Uterus (tissue), 3 donors: ENCODE measurements at regions not wholly inside any gene's neighbourhood (a gene's known extent, or its start where the extent isn't known, plus 50 kb on each side); places are given as distances from the start of the nearest gene placed in this dataset.

Experiments
- DNase-seq, 2 donors: peaks; one replicate each; pipeline ENCODE4 v3.0.0-alpha.2; 2019 to 2020
- H3K27ac ChIP-seq, 2 donors: fragments of 200-600 bp; sonication (generic); 1 replicate in 1 of 2; 2 replicates in 1 of 2; pipeline ENCODE4 v1.5.1; 2016 to 2018
- H3K27me3 ChIP-seq, 2 donors: fragments of 200-600 bp; sonication (generic); one replicate each; pipeline ENCODE4 v1.5.1; 2018 to 2019; ENCODE audit warnings: control low read depth in 1 of 2
- H3K36me3 ChIP-seq, 2 donors: fragments of 200-600 bp; sonication (generic); one replicate each; pipeline ENCODE4 v1.5.1; 2019; ENCODE audit warnings: control low read depth in 1 of 2
- H3K4me1 ChIP-seq, 2 donors: fragments of 200-600 bp; sonication (generic); one replicate each; pipeline ENCODE4 v1.5.1; 2018 to 2019; ENCODE audit warnings: control low read depth in 1 of 2
- H3K4me3 ChIP-seq, 2 donors: fragments of 200-600 bp; sonication (generic); 1 replicate in 1 of 2; 2 replicates in 1 of 2; pipeline ENCODE4 v1.5.1; 2018 to 2019; ENCODE audit warnings: mild to moderate bottlenecking in 1 of 2
- H3K9me3 ChIP-seq, 2 donors: fragments of 200-600 bp; sonication (generic); one replicate each; pipeline ENCODE4 v1.5.1; 2019; ENCODE audit warnings: control low read depth in 1 of 2
- CTCF ChIP-seq, 4 experiments: fragments of 200-600 bp in 2 of 4; fragments of 450-650 bp in 2 of 4; sonication (generic) in 2 of 4; IDR thresholded peaks; one replicate each; pipeline ENCODE4 v1.5.1; 2016 to 2019; ENCODE audit warnings: antibody characterized with exemption in 4 of 4, mild to moderate bottlenecking in 2 of 4, moderate library complexity in 1 of 4
- POLR2A ChIP-seq, 2 donors: fragments of 450-650 bp; IDR thresholded peaks; one replicate each; pipeline ENCODE4 v1.6.1; 2016; ENCODE audit warnings: antibody characterized with exemption in 2 of 2, mild to moderate bottlenecking in 1 of 2, moderate library complexity in 1 of 2
- intact Hi-C: fragments of 100-400 bp; cut with DNase I; formaldehyde crosslinking; loops from one replicate; pipeline ENCODE4 v1.15.1; 2023; ENCODE audit warnings: low total_unique reads
- donor health status: DM: yes; HTN: yes; CAD: no.

GRCh38 chr11:13207270-13207664 lies 70.3 kb upstream of the BMAL1 start:
- intact Hi-C loops, result no loop called here
- Histone ChIP-seq H3K36me3 (no peaks in the 10 kb centered on the region), H3K27ac (peak overlapping the region in 1 of 2 donors; percentile 64), H3K9me3 (no peaks in the 10 kb centered on the region), H3K4me3 (no peak overlapping the region), H3K4me1 (no peaks in the 10 kb centered on the region), H3K27me3 (no peaks in the 10 kb centered on the region)
- no peak for DNase-seq
- TF ChIP-seq CTCF (IDR thresholded peaks at IDR 0.05) (no peak), POLR2A (IDR thresholded peaks at IDR 0.05) (no peak)

GRCh38 chr11:13207665-13208594 lies 69.7 kb upstream of the BMAL1 start:
- no peaks in the 10 kb centered on the region for H3K9me3 ChIP-seq
- peak overlapping the region; percentile 20 to 34 for H3K4me3 ChIP-seq
- TF ChIP-seq POLR2A (IDR thresholded peaks at IDR 0.05) (no peak), CTCF (IDR thresholded peaks at IDR 0.05) (no peak)
- H3K27ac ChIP-seq, result peak overlapping the region; percentile 47 to 64
- DNase-seq, result peak; percentile 23 to 28
- intact Hi-C loops, result no loop called here
- H3K27me3 ChIP-seq, result no peaks in the 10 kb centered on the region
- H3K36me3 ChIP-seq, result no peaks in the 10 kb centered on the region
- no peaks in the 10 kb centered on the region for H3K4me1 ChIP-seq

GRCh38 chr11:13208921-13209320 lies 68.7 kb upstream of the BMAL1 start:
- intact Hi-C loops, result no loop called here

GRCh38 chr11:13209379-13209778 lies 68.2 kb upstream of the BMAL1 start:
- H3K27ac ChIP-seq, result peak overlapping the region in 1 of 2 donors; percentile 64

More at GRCh38 chr11:13208921-13209320, 68.7 kb upstream of the BMAL1 start:
- Histone ChIP-seq H3K27me3 (no peaks in the 10 kb centered on the region), H3K4me1 (no peaks in the 10 kb centered on the region), H3K9me3 (no peaks in the 10 kb centered on the region), H3K4me3 (no peak overlapping the region), H3K27ac (peak overlapping the region in 1 of 2 donors; percentile 64), H3K36me3 (no peaks in the 10 kb centered on the region)
- TF ChIP-seq POLR2A (IDR thresholded peaks at IDR 0.05) (no peak), CTCF (IDR thresholded peaks at IDR 0.05) (no peak)
- DNase-seq, result no peak

More at GRCh38 chr11:13209379-13209778, 68.2 kb upstream of the BMAL1 start:
- no peaks in the 10 kb centered on the region for H3K36me3 ChIP-seq
- no peak for TF ChIP-seq POLR2A (IDR thresholded peaks at IDR 0.05)
- no peak for TF ChIP-seq CTCF (IDR thresholded peaks at IDR 0.05)
- no peaks in the 10 kb centered on the region for H3K27me3 ChIP-seq
- H3K4me1 ChIP-seq, result no peaks in the 10 kb centered on the region
- no peaks in the 10 kb centered on the region for H3K9me3 ChIP-seq
- intact Hi-C loops, result no loop called here
- no peak for DNase-seq
- no peak overlapping the region for H3K4me3 ChIP-seq
